ENCODE measurements at regions not wholly inside any gene's neighbourhood (a gene's known extent, or its start where the extent isn't known, plus 50 kb on each side); places are given as distances from the start of the nearest gene placed in this dataset.
A peak's percentile ranks its signal among the peaks of the same experiment; 100 is the strongest.

GRCh38 chr13:73602295-73602694 is 531.9 kb downstream of the KLF12 start:
- Mint-ChIP-seq H3K9me3 (peaks cover 7% of the 10 kb centered on the region), H3K4me3 (no peak overlapping the region), H3K4me1 (ENCODE audit: unreplicated experiment) (no peaks in the 10 kb centered on the region), H3K36me3 (peaks cover 3% of the 10 kb centered on the region), H3K27ac (no peak overlapping the region), H3K27me3 (no peaks in the 10 kb centered on the region)
- no peak for DNase-seq (ENCODE audit: extremely low spot score, unreplicated experiment)
- no peak for TF ChIP-seq CTCF (conservative IDR thresholded peaks at IDR 0.05)

- no peak overlapping the region for H3K4me3 Mint-ChIP-seq
- H3K9me3 Mint-ChIP-seq = peaks cover 7% of the 10 kb centered on the region
- no peak for TF ChIP-seq CTCF (conservative IDR thresholded peaks at IDR 0.05)
- peaks cover 3% of the 10 kb centered on the region for H3K36me3 Mint-ChIP-seq
- no peak overlapping the region for H3K27ac Mint-ChIP-seq
- H3K4me1 Mint-ChIP-seq (ENCODE audit: unreplicated experiment) = no peaks in the 10 kb centered on the region
- DNase-seq (ENCODE audit: extremely low spot score, unreplicated experiment) = no peak
- H3K27me3 Mint-ChIP-seq = no peaks in the 10 kb centered on the region
Measured at GRCh38 chr13:73601708-73602107, 532.5 kb downstream of the KLF12 start.

- no peak for TF ChIP-seq CTCF (conservative IDR thresholded peaks at IDR 0.05)
- H3K4me1 Mint-ChIP-seq (ENCODE audit: unreplicated experiment) = no peaks in the 10 kb centered on the region
- no peaks in the 10 kb centered on the region for H3K27me3 Mint-ChIP-seq
- H3K27ac Mint-ChIP-seq = no peak overlapping the region
- H3K36me3 Mint-ChIP-seq = peaks cover 3% of the 10 kb centered on the region
- H3K4me3 Mint-ChIP-seq = no peak overlapping the region
- peaks cover 7% of the 10 kb centered on the region for H3K9me3 Mint-ChIP-seq
- no peak for DNase-seq (ENCODE audit: extremely low spot score, unreplicated experiment)
Measured at GRCh38 chr13:73599232-73600128, 534.7 kb downstream of the KLF12 start.

GRCh38 chr13:73598020-73598712 is 536.0 kb downstream of the KLF12 start:
- TF ChIP-seq CTCF (conservative IDR thresholded peaks at IDR 0.05) = no peak
- DNase-seq (ENCODE audit: extremely low spot score, unreplicated experiment) = no peak
- peak overlapping the region; percentile 3 for H3K27ac Mint-ChIP-seq
- peaks cover 3% of the 10 kb centered on the region for H3K36me3 Mint-ChIP-seq
- H3K27me3 Mint-ChIP-seq = no peaks in the 10 kb centered on the region
- H3K9me3 Mint-ChIP-seq = peaks cover 3% of the 10 kb centered on the region
- no peaks in the 10 kb centered on the region for H3K4me1 Mint-ChIP-seq (ENCODE audit: unreplicated experiment)
- H3K4me3 Mint-ChIP-seq = no peak overlapping the region

- no peak for TF ChIP-seq CTCF (conservative IDR thresholded peaks at IDR 0.05)
- Mint-ChIP-seq H3K4me3 (no peak overlapping the region), H3K27ac (no peak overlapping the region), H3K27me3 (no peaks in the 10 kb centered on the region), H3K36me3 (peaks cover 3% of the 10 kb centered on the region), H3K4me1 (ENCODE audit: unreplicated experiment) (no peaks in the 10 kb centered on the region), H3K9me3 (peaks cover 3% of the 10 kb centered on the region)
- DNase-seq (ENCODE audit: extremely low spot score, unreplicated experiment) = no peak
Measured at GRCh38 chr13:73596382-73596781, 537.6 kb downstream of the KLF5 start.

Data from type B pancreatic cell (in vitro differentiated cells).